Liver (tissue), 3 donors: ENCODE measurements at regions not wholly inside any gene's neighbourhood (a gene's known extent, or its start where the extent isn't known, plus 50 kb on each side); places are given as distances from the start of the nearest gene placed in this dataset.
A peak's percentile ranks its signal among the peaks of the same experiment; 100 is the strongest.

Experiments
- RXRA ChIP-seq, 2 donors: IDR thresholded peaks; 2 replicates each; pipeline ENCODE4 v1.6.1; 2017 to 2018; ENCODE audit warnings: antibody characterized with exemption in 2 of 2, mild to moderate bottlenecking in 1 of 2
- SP1 ChIP-seq: IDR thresholded peaks from 2 replicates; pipeline ENCODE4 v1.6.1; 2018; ENCODE audit warnings: antibody characterized with exemption, mild to moderate bottlenecking
- TAF1 ChIP-seq: conservative IDR thresholded peaks from 2 replicates; pipeline ENCODE4 v1.6.1; 2016; ENCODE audit warnings: antibody characterized with exemption, mild to moderate bottlenecking
- YY1 ChIP-seq: IDR thresholded peaks from 2 replicates; pipeline ENCODE4 v1.6.1; 2016; ENCODE audit warnings: antibody characterized with exemption, mild to moderate bottlenecking
- TF ChIP-seq, protein P1 (sequence below): fragments of 150-350 bp; IDR thresholded peaks from 2 replicates; pipeline ENCODE4 v1.5.1; 2017; ENCODE audit warnings: improper control_type of control experiment, low read depth, low read length; ENCODE audit not compliant: missing input control
- TF ChIP-seq, protein P2 (sequence below): IDR thresholded peaks from 2 replicates; pipeline ENCODE4 v1.6.1; 2016; ENCODE audit warnings: antibody characterized with exemption
- TF ChIP-seq, protein P3 (sequence below): IDR thresholded peaks from 2 replicates; pipeline ENCODE4 v1.6.1; 2016; ENCODE audit warnings: antibody characterized with exemption
- TF ChIP-seq, protein P4 (sequence below): IDR thresholded peaks from 2 replicates; pipeline ENCODE4 v1.6.1; 2016; ENCODE audit warnings: antibody characterized with exemption, mild to moderate bottlenecking
- donor health status: healthy.
- donor health status: healthy.

DNA sequence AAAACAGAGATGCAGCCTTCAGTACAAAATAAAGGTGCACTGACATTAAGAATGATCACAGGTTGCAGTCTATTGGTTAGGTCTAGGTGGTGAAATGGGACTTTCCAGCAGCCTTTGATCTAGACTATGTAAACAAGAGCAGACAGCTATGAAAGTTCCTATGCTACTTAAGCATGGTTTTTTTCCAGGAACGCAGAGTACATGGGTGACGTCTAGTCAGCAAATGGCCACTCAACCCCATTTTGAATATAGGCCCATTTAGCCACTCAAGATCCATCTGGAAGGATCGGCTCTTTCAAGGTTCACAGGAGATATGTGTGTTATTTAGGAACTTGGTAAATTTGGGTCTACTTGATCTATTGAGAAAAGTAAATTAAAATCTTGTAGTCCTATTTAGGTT lies 1424.6 kb upstream of the LRRTM3 start:
- TF ChIP-seq, protein P1, sequence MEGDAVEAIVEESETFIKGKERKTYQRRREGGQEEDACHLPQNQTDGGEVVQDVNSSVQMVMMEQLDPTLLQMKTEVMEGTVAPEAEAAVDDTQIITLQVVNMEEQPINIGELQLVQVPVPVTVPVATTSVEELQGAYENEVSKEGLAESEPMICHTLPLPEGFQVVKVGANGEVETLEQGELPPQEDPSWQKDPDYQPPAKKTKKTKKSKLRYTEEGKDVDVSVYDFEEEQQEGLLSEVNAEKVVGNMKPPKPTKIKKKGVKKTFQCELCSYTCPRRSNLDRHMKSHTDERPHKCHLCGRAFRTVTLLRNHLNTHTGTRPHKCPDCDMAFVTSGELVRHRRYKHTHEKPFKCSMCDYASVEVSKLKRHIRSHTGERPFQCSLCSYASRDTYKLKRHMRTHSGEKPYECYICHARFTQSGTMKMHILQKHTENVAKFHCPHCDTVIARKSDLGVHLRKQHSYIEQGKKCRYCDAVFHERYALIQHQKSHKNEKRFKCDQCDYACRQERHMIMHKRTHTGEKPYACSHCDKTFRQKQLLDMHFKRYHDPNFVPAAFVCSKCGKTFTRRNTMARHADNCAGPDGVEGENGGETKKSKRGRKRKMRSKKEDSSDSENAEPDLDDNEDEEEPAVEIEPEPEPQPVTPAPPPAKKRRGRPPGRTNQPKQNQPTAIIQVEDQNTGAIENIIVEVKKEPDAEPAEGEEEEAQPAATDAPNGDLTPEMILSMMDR, result no peak
- TF ChIP-seq YY1 (peak; percentile 86), TAF1 (no peak), RXRA (IDR thresholded peaks at IDR 0.05) (no peak), SP1 (peak; percentile 39)
- TF ChIP-seq, protein P2, sequence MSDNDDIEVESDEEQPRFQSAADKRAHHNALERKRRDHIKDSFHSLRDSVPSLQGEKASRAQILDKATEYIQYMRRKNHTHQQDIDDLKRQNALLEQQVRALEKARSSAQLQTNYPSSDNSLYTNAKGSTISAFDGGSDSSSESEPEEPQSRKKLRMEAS, result no peak
- TF ChIP-seq, protein P3, sequence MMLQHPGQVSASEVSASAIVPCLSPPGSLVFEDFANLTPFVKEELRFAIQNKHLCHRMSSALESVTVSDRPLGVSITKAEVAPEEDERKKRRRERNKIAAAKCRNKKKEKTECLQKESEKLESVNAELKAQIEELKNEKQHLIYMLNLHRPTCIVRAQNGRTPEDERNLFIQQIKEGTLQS, result no peak
- TF ChIP-seq, protein P4, sequence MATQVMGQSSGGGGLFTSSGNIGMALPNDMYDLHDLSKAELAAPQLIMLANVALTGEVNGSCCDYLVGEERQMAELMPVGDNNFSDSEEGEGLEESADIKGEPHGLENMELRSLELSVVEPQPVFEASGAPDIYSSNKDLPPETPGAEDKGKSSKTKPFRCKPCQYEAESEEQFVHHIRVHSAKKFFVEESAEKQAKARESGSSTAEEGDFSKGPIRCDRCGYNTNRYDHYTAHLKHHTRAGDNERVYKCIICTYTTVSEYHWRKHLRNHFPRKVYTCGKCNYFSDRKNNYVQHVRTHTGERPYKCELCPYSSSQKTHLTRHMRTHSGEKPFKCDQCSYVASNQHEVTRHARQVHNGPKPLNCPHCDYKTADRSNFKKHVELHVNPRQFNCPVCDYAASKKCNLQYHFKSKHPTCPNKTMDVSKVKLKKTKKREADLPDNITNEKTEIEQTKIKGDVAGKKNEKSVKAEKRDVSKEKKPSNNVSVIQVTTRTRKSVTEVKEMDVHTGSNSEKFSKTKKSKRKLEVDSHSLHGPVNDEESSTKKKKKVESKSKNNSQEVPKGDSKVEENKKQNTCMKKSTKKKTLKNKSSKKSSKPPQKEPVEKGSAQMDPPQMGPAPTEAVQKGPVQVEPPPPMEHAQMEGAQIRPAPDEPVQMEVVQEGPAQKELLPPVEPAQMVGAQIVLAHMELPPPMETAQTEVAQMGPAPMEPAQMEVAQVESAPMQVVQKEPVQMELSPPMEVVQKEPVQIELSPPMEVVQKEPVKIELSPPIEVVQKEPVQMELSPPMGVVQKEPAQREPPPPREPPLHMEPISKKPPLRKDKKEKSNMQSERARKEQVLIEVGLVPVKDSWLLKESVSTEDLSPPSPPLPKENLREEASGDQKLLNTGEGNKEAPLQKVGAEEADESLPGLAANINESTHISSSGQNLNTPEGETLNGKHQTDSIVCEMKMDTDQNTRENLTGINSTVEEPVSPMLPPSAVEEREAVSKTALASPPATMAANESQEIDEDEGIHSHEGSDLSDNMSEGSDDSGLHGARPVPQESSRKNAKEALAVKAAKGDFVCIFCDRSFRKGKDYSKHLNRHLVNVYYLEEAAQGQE, result no peak
